GM13977 (cell line): ENCODE measurements at regions not wholly inside any gene's neighbourhood (a gene's known extent, or its start where the extent isn't known, plus 50 kb on each side); places are given as distances from the start of the nearest gene placed in this dataset.

Source experiments
- DNase-seq: peaks from one replicate; pipeline ENCODE4 v3.0.0; 2012; ENCODE audit warnings: low spot score
- in situ Hi-C: fragments of 300-500 bp; cut with MboI; formaldehyde crosslinking; loops from one replicate; pipeline ENCODE4 v1.12.0; 2022; ENCODE audit warnings: low sequenced_read_pairs, low pct_unique_long_range_greater_than_20kb, mixed read lengths, inconsistent platforms; ENCODE audit not compliant: unreplicated experiment
- TF ChIP-seq, protein P1 (sequence below): IDR thresholded peaks from 2 replicates; pipeline ENCODE4 v1.5.1; 2012; ENCODE audit warnings: mild to moderate bottlenecking, control low read depth; ENCODE audit not compliant: insufficient read depth; ENCODE audit errors: extremely low read depth, missing control alignments

- TF ChIP-seq, protein P1, sequence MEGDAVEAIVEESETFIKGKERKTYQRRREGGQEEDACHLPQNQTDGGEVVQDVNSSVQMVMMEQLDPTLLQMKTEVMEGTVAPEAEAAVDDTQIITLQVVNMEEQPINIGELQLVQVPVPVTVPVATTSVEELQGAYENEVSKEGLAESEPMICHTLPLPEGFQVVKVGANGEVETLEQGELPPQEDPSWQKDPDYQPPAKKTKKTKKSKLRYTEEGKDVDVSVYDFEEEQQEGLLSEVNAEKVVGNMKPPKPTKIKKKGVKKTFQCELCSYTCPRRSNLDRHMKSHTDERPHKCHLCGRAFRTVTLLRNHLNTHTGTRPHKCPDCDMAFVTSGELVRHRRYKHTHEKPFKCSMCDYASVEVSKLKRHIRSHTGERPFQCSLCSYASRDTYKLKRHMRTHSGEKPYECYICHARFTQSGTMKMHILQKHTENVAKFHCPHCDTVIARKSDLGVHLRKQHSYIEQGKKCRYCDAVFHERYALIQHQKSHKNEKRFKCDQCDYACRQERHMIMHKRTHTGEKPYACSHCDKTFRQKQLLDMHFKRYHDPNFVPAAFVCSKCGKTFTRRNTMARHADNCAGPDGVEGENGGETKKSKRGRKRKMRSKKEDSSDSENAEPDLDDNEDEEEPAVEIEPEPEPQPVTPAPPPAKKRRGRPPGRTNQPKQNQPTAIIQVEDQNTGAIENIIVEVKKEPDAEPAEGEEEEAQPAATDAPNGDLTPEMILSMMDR = no peak
- no peak for DNase-seq
- in situ Hi-C loops = no loop called here
Measured at GRCh38 chr12:23222801-23223200, 597.8 kb downstream of the ETNK1 start.

DNA sequence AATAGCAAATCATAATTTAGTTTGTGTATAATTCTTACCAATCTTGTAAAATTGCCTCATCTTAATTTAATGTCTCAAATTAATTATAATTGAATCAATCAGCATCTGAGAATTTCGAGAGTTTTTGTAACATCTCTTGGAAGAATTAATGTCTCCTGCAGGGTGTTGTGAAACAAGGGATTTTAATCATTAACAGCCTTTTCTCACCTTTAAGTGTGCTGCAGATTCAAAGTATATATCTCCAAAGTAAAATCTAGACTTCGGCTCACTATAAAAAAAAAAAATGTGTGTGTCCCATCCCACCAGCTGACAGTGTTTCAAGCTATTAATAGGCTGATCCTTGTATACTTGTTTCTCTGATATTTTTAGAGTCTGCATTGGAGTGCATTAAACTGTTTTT lies 603.1 kb downstream of the ETNK1 start:
- TF ChIP-seq, protein P1 = no peak
- no peak for DNase-seq
- in situ Hi-C loops = no loop called here

- TF ChIP-seq, protein P1 = no peak
- DNase-seq = no peak
- in situ Hi-C loops = no loop called here
Measured at GRCh38 chr12:23230899-23231298, 605.9 kb downstream of the ETNK1 start.

- in situ Hi-C loops = no loop called here
- no peak for DNase-seq
- TF ChIP-seq, protein P1 = no peak
Measured at GRCh38 chr12:23236066-23236780, 611.3 kb downstream of the ETNK1 start.

- in situ Hi-C loops = no loop called here
- DNase-seq = no peak
- TF ChIP-seq, protein P1 = no peak
Measured at GRCh38 chr12:23236811-23237210, 611.8 kb downstream of the ETNK1 start.

- TF ChIP-seq, protein P1 = no peak
- DNase-seq = no peak
- in situ Hi-C loops = no loop called here
Measured at GRCh38 chr12:23238190-23238589, 613.2 kb downstream of the ETNK1 start.
